Neural cell (in vitro differentiated cells): ENCODE measurements at regions not wholly inside any gene's neighbourhood (a gene's known extent, or its start where the extent isn't known, plus 50 kb on each side); places are given as distances from the start of the nearest gene placed in this dataset.

Source experiments
- H2AFZ ChIP-seq: fragments of 200-600, 300-800 bp; sonication (generic), shearing (Covaris generic); 2 replicates; pipeline ENCODE4 v1.6.0; 2014; ENCODE audit warnings: low read depth, mild to moderate bottlenecking, antibody characterized with exemption, low read length, moderate library complexity
- H3F3A ChIP-seq: fragments of 200-600 bp; shearing (Covaris generic); 2 replicates; pipeline ENCODE4 v1.6.1; 2016; ENCODE audit warnings: mild to moderate bottlenecking, moderate library complexity, mixed read lengths, antibody characterized with exemption, low read length; ENCODE audit not compliant: insufficient read depth, poor library complexity, severe bottlenecking
- H3K27ac ChIP-seq: fragments of 200-600, 300-800 bp; sonication (generic), shearing (Covaris generic); 2 replicates; pipeline ENCODE4 v1.5.1; 2014; ENCODE audit warnings: mild to moderate bottlenecking, low read length, moderate library complexity
- H3K27me3 ChIP-seq: fragments of 300-800, 200-600 bp; sonication (generic), shearing (Covaris generic); 2 replicates; pipeline ENCODE4 v1.6.0; 2014; ENCODE audit warnings: mild to moderate bottlenecking, low read depth, low read length, moderate library complexity; ENCODE audit not compliant: insufficient read depth
- H3K36me3 ChIP-seq: fragments of 300-800, 200-600 bp; sonication (generic), shearing (Covaris generic); 2 replicates; pipeline ENCODE4 v1.5.1; 2014; ENCODE audit warnings: mild to moderate bottlenecking, antibody characterized with exemption, low read length, moderate library complexity; ENCODE audit not compliant: insufficient read depth
- H3K4me2 ChIP-seq: fragments of 300-800, 200-600 bp; sonication (generic), shearing (Covaris generic); 2 replicates; pipeline ENCODE4 v1.6.0; 2014; ENCODE audit warnings: mild to moderate bottlenecking, low read length
- H3K4me3 ChIP-seq: fragments of 300-800, 200-600 bp; sonication (generic), shearing (Covaris generic); 2 replicates; pipeline ENCODE4 v1.5.1; 2014; ENCODE audit warnings: mild to moderate bottlenecking, low read length, moderate library complexity
- H3K79me2 ChIP-seq: fragments of 200-600 bp; shearing (Covaris generic); replicated peaks from 2 replicates; pipeline ENCODE4 v1.6.0; 2014; ENCODE audit warnings: mild to moderate bottlenecking, low read length, moderate library complexity; ENCODE audit not compliant: insufficient read depth
- H3K9ac ChIP-seq: fragments of 300-800, 200-600 bp; sonication (generic), shearing (Covaris generic); 2 replicates; pipeline ENCODE4 v1.6.1; 2016; ENCODE audit warnings: mild to moderate bottlenecking, low read length, mixed read lengths
- H3K9me2 ChIP-seq: fragments of 200-600 bp; shearing (Covaris generic); 2 replicates; pipeline ENCODE4 v1.6.1; 2016; ENCODE audit warnings: mild to moderate bottlenecking, low read length, mixed read lengths; ENCODE audit not compliant: insufficient read depth
- H3K9me3 ChIP-seq: fragments of 200-600, 300-800 bp; sonication (generic), shearing (Covaris generic); 2 replicates; pipeline ENCODE4 v1.6.1; 2016; ENCODE audit warnings: mild to moderate bottlenecking, mixed run types, low read length, moderate library complexity, mixed read lengths
- H4K20me1 ChIP-seq: fragments of 200-600 bp; shearing (Covaris generic); 2 replicates; pipeline ENCODE4 v1.6.1; 2016; ENCODE audit warnings: mild to moderate bottlenecking, mixed run types; ENCODE audit not compliant: insufficient read depth
- CTCF ChIP-seq: fragments of 450-650 bp; IDR thresholded peaks from 2 replicates; pipeline ENCODE4 v1.5.1; 2014; ENCODE audit warnings: antibody characterized with exemption, mild to moderate bottlenecking, moderate library complexity; ENCODE audit not compliant: poor library complexity, severe bottlenecking
- EP300 ChIP-seq: fragments of 450-650 bp; conservative IDR thresholded peaks from 2 replicates; pipeline ENCODE4 v1.6.1; 2014; ENCODE audit warnings: antibody characterized with exemption, mild to moderate bottlenecking, moderate library complexity; ENCODE audit not compliant: poor library complexity, severe bottlenecking
- EZH2 ChIP-seq: fragments of 200-600, 300-800 bp; shearing (Covaris generic), sonication (generic); IDR thresholded peaks from 2 replicates; pipeline ENCODE4 v1.6.1; 2014; ENCODE audit warnings: antibody characterized with exemption, low read length, borderline replicate concordance, mild to moderate bottlenecking; ENCODE audit not compliant: insufficient read depth, poor library complexity, severe bottlenecking
- MXI1 ChIP-seq: fragments of 450-650 bp; conservative IDR thresholded peaks from 2 replicates; pipeline ENCODE4 v1.6.1; 2014; ENCODE audit warnings: antibody characterized with exemption, mild to moderate bottlenecking; ENCODE audit not compliant: poor library complexity, severe bottlenecking
- POLR2AphosphoS5 ChIP-seq: IDR thresholded peaks from 2 replicates; pipeline ENCODE4 v1.6.1; 2012
- RAD21 ChIP-seq: fragments of 450-650 bp; conservative IDR thresholded peaks from 2 replicates; pipeline ENCODE4 v1.6.1; 2014; ENCODE audit warnings: antibody characterized with exemption, mild to moderate bottlenecking, moderate library complexity
- REST ChIP-seq: IDR thresholded peaks from 2 replicates; pipeline ENCODE4 v1.6.1; 2012; ENCODE audit warnings: borderline replicate concordance
- SMC3 ChIP-seq: fragments of 450-650 bp; conservative IDR thresholded peaks from 2 replicates; pipeline ENCODE4 v1.6.1; 2014; ENCODE audit warnings: antibody characterized with exemption, mild to moderate bottlenecking, moderate library complexity; ENCODE audit not compliant: poor library complexity
- TAF1 ChIP-seq: IDR thresholded peaks from 2 replicates; pipeline ENCODE4 v1.6.1; 2012; ENCODE audit warnings: low read depth

- Histone ChIP-seq H2AFZ (no peak overlapping the region), H3F3A (no peaks in the 10 kb centered on the region), H3K27me3 (no peaks in the 10 kb centered on the region)
Measured at GRCh38 chrY:15364996-15365395, 840.7 kb downstream of the NLGN4Y start.

GRCh38 chrY:15368786-15369185, 844.5 kb downstream of the NLGN4Y start:
- Histone ChIP-seq H3K4me2 (no peak overlapping the region), H4K20me1 (no peaks in the 10 kb centered on the region), H3K36me3 (no peaks in the 10 kb centered on the region), H3K79me2 (no peaks in the 10 kb centered on the region), H3F3A (no peaks in the 10 kb centered on the region), H3K27ac (no peak overlapping the region), H3K9ac (no peak overlapping the region), H3K4me3 (no peak overlapping the region), H3K9me3 (no peaks in the 10 kb centered on the region), H3K9me2 (no peaks in the 10 kb centered on the region), H3K27me3 (no peaks in the 10 kb centered on the region), H2AFZ (no peak overlapping the region)
- TF ChIP-seq EP300 (no peak), MXI1 (no peak), RAD21 (no peak), EZH2 (no peak), CTCF (no peak), POLR2AphosphoS5 (no peak), TAF1 (no peak)

More at GRCh38 chrY:15364996-15365395, 840.7 kb downstream of the NLGN4Y start:
- Histone ChIP-seq H4K20me1 (no peaks in the 10 kb centered on the region), H3K4me3 (no peak overlapping the region), H3K9me3 (no peaks in the 10 kb centered on the region), H3K27ac (no peak overlapping the region), H3K36me3 (no peaks in the 10 kb centered on the region), H3K9me2 (no peaks in the 10 kb centered on the region), H3K79me2 (no peaks in the 10 kb centered on the region), H3K9ac (no peak overlapping the region), H3K4me2 (no peak overlapping the region)
- TF ChIP-seq EP300 (no peak), MXI1 (no peak), POLR2AphosphoS5 (no peak), SMC3 (no peak), REST (no peak), CTCF (no peak), RAD21 (no peak), TAF1 (no peak), EZH2 (no peak)
